ENCODE measurements at regions not wholly inside any gene's neighbourhood (a gene's known extent, or its start where the extent isn't known, plus 50 kb on each side); places are given as distances from the start of the nearest gene placed in this dataset.

GRCh38 chr4:27524224-27524623 is 663.6 kb downstream of the STIM2 start:
- no peaks in the 10 kb centered on the region for H3K4me1 ChIP-seq (ENCODE audit: insufficient read depth, low read length)
- H3K36me3 ChIP-seq (ENCODE audit: insufficient read depth, low read length): no peaks in the 10 kb centered on the region
- no peaks in the 10 kb centered on the region for H3K27me3 ChIP-seq (ENCODE audit: insufficient read depth, low read length)
- H4K20me1 ChIP-seq (ENCODE audit: insufficient read depth, low read length): no peaks in the 10 kb centered on the region
- no peaks in the 10 kb centered on the region for H3K79me2 ChIP-seq (ENCODE audit: insufficient read depth, low read length)
- H3K9me3 ChIP-seq (ENCODE audit: low read depth, low read length): no peaks in the 10 kb centered on the region
- no peak overlapping the region for H2AFZ ChIP-seq (ENCODE audit: low read length)
- no peak for DNase-seq (ENCODE audit: insufficient read length, low spot score, missing footprints)
- TF ChIP-seq CTCF (IDR thresholded peaks at IDR 0.05; ENCODE audit: extremely low read depth, low read depth, low read length): no peak
- no peak overlapping the region for H3K27ac ChIP-seq (ENCODE audit: low read depth, low read length)
- H3K4me2 ChIP-seq (ENCODE audit: insufficient read depth, low read length): no peak overlapping the region
- no peak overlapping the region for H3K4me3 ChIP-seq (ENCODE audit: insufficient read depth, low read length)

- H2AFZ ChIP-seq (ENCODE audit: low read length): no peak overlapping the region
- no peak for TF ChIP-seq CTCF (IDR thresholded peaks at IDR 0.05; ENCODE audit: extremely low read depth, low read depth, low read length)
- H3K4me3 ChIP-seq (ENCODE audit: insufficient read depth, low read length): no peak overlapping the region
- H3K9me3 ChIP-seq (ENCODE audit: low read depth, low read length): peaks cover 4% of the 10 kb centered on the region
- H3K27ac ChIP-seq (ENCODE audit: low read depth, low read length): no peak overlapping the region
- no peaks in the 10 kb centered on the region for H3K36me3 ChIP-seq (ENCODE audit: insufficient read depth, low read length)
- no peaks in the 10 kb centered on the region for H3K4me1 ChIP-seq (ENCODE audit: insufficient read depth, low read length)
- no peaks in the 10 kb centered on the region for H4K20me1 ChIP-seq (ENCODE audit: insufficient read depth, low read length)
- no peak overlapping the region for H3K4me2 ChIP-seq (ENCODE audit: insufficient read depth, low read length)
- H3K79me2 ChIP-seq (ENCODE audit: insufficient read depth, low read length): no peaks in the 10 kb centered on the region
- no peaks in the 10 kb centered on the region for H3K27me3 ChIP-seq (ENCODE audit: insufficient read depth, low read length)
- no peak for DNase-seq (ENCODE audit: insufficient read length, low spot score, missing footprints)
Observed at GRCh38 chr4:27534488-27534887, 673.8 kb downstream of the STIM2 start.

- no peaks in the 10 kb centered on the region for H3K79me2 ChIP-seq (ENCODE audit: insufficient read depth, low read length)
- no peak for TF ChIP-seq CTCF (IDR thresholded peaks at IDR 0.05; ENCODE audit: extremely low read depth, low read depth, low read length)
- H3K36me3 ChIP-seq (ENCODE audit: insufficient read depth, low read length): no peaks in the 10 kb centered on the region
- H3K27ac ChIP-seq (ENCODE audit: low read depth, low read length): no peak overlapping the region
- no peaks in the 10 kb centered on the region for H3K27me3 ChIP-seq (ENCODE audit: insufficient read depth, low read length)
- H2AFZ ChIP-seq (ENCODE audit: low read length): no peak overlapping the region
- peaks cover 7% of the 10 kb centered on the region for H3K9me3 ChIP-seq (ENCODE audit: low read depth, low read length)
- no peak overlapping the region for H3K4me2 ChIP-seq (ENCODE audit: insufficient read depth, low read length)
- H4K20me1 ChIP-seq (ENCODE audit: insufficient read depth, low read length): no peaks in the 10 kb centered on the region
- DNase-seq (ENCODE audit: insufficient read length, low spot score, missing footprints): no peak
- H3K4me3 ChIP-seq (ENCODE audit: insufficient read depth, low read length): no peak overlapping the region
- H3K4me1 ChIP-seq (ENCODE audit: insufficient read depth, low read length): no peaks in the 10 kb centered on the region
Observed at GRCh38 chr4:27568236-27568951, 707.8 kb downstream of the STIM2 start.

- H3K9me3 ChIP-seq (ENCODE audit: low read depth, low read length): peaks cover 7% of the 10 kb centered on the region
- no peaks in the 10 kb centered on the region for H3K4me1 ChIP-seq (ENCODE audit: insufficient read depth, low read length)
- TF ChIP-seq CTCF (IDR thresholded peaks at IDR 0.05; ENCODE audit: extremely low read depth, low read depth, low read length): no peak
- no peak overlapping the region for H2AFZ ChIP-seq (ENCODE audit: low read length)
- H3K4me3 ChIP-seq (ENCODE audit: insufficient read depth, low read length): no peak overlapping the region
- DNase-seq (ENCODE audit: insufficient read length, low spot score, missing footprints): no peak
- H3K27me3 ChIP-seq (ENCODE audit: insufficient read depth, low read length): no peaks in the 10 kb centered on the region
- no peaks in the 10 kb centered on the region for H4K20me1 ChIP-seq (ENCODE audit: insufficient read depth, low read length)
- H3K79me2 ChIP-seq (ENCODE audit: insufficient read depth, low read length): no peaks in the 10 kb centered on the region
- H3K4me2 ChIP-seq (ENCODE audit: insufficient read depth, low read length): no peak overlapping the region
- H3K27ac ChIP-seq (ENCODE audit: low read depth, low read length): no peak overlapping the region
- H3K36me3 ChIP-seq (ENCODE audit: insufficient read depth, low read length): no peaks in the 10 kb centered on the region
Observed at GRCh38 chr4:27568952-27569319, 708.3 kb downstream of the STIM2 start.
